Ishikawa (cell line): ENCODE measurements at regions not wholly inside any gene's neighbourhood (a gene's known extent, or its start where the extent isn't known, plus 50 kb on each side); places are given as distances from the start of the nearest gene placed in this dataset.

Source experiments
- CEBPB ChIP-seq: IDR thresholded peaks from 2 replicates; pipeline ENCODE4 v1.6.1; 2012
- CREB1 ChIP-seq: IDR thresholded peaks from 2 replicates; pipeline ENCODE4 v1.6.1; 2012; ENCODE audit warnings: low read depth
- EGR1 ChIP-seq: IDR thresholded peaks from 2 replicates; pipeline ENCODE4 v1.6.1; 2012
- EP300 ChIP-seq: IDR thresholded peaks from 2 replicates; pipeline ENCODE4 v1.6.1; 2012; ENCODE audit warnings: borderline replicate concordance
- FOXM1 ChIP-seq: IDR thresholded peaks from 2 replicates; pipeline ENCODE4 v1.6.1; 2012; ENCODE audit warnings: low read depth, borderline replicate concordance
- NFIC ChIP-seq: IDR thresholded peaks from 2 replicates; pipeline ENCODE4 v1.6.1; 2012
- RAD21 ChIP-seq: IDR thresholded peaks from 2 replicates; pipeline ENCODE4 v1.6.1; 2012; ENCODE audit warnings: low read depth
- TAF1 ChIP-seq: IDR thresholded peaks from 2 replicates; pipeline ENCODE4 v1.6.1; 2012; ENCODE audit warnings: low read depth, mild to moderate bottlenecking
- TCF12 ChIP-seq: IDR thresholded peaks from 2 replicates; pipeline ENCODE4 v1.6.1; 2012; ENCODE audit warnings: low read depth
- TEAD4 ChIP-seq: IDR thresholded peaks from 2 replicates; pipeline ENCODE4 v1.6.1; 2012
- USF1 ChIP-seq: IDR thresholded peaks from 2 replicates; pipeline ENCODE4 v1.6.1; 2012
- YY1 ChIP-seq: IDR thresholded peaks from 2 replicates; pipeline ENCODE4 v1.6.1; 2012; ENCODE audit warnings: low read depth
- TF ChIP-seq, protein P1 (sequence below): IDR thresholded peaks from 2 replicates; pipeline ENCODE4 v1.6.1; 2012; ENCODE audit warnings: low read depth, mild to moderate bottlenecking
- TF ChIP-seq, protein P2 (sequence below): IDR thresholded peaks from 2 replicates; pipeline ENCODE4 v1.6.1; 2012

- TF ChIP-seq TEAD4 (no peak), RAD21 (no peak), YY1 (no peak), CEBPB (no peak), NFIC (no peak), TAF1 (no peak), FOXM1 (no peak), CREB1 (no peak), EP300 (no peak), TCF12 (no peak), EGR1 (no peak), USF1 (no peak)
- TF ChIP-seq, protein P1, sequence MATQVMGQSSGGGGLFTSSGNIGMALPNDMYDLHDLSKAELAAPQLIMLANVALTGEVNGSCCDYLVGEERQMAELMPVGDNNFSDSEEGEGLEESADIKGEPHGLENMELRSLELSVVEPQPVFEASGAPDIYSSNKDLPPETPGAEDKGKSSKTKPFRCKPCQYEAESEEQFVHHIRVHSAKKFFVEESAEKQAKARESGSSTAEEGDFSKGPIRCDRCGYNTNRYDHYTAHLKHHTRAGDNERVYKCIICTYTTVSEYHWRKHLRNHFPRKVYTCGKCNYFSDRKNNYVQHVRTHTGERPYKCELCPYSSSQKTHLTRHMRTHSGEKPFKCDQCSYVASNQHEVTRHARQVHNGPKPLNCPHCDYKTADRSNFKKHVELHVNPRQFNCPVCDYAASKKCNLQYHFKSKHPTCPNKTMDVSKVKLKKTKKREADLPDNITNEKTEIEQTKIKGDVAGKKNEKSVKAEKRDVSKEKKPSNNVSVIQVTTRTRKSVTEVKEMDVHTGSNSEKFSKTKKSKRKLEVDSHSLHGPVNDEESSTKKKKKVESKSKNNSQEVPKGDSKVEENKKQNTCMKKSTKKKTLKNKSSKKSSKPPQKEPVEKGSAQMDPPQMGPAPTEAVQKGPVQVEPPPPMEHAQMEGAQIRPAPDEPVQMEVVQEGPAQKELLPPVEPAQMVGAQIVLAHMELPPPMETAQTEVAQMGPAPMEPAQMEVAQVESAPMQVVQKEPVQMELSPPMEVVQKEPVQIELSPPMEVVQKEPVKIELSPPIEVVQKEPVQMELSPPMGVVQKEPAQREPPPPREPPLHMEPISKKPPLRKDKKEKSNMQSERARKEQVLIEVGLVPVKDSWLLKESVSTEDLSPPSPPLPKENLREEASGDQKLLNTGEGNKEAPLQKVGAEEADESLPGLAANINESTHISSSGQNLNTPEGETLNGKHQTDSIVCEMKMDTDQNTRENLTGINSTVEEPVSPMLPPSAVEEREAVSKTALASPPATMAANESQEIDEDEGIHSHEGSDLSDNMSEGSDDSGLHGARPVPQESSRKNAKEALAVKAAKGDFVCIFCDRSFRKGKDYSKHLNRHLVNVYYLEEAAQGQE, result no peak
- TF ChIP-seq, protein P2, sequence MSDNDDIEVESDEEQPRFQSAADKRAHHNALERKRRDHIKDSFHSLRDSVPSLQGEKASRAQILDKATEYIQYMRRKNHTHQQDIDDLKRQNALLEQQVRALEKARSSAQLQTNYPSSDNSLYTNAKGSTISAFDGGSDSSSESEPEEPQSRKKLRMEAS, result no peak
Observed at GRCh38 chr3:5994651-5995050, 807.1 kb downstream of the EDEM1 start.
